ENCODE measurements at regions not wholly inside any gene's neighbourhood (a gene's known extent, or its start where the extent isn't known, plus 50 kb on each side); places are given as distances from the start of the nearest gene placed in this dataset.

GRCh38 chr7:96503597-96503996 is 181.7 kb upstream of the SLC25A13 start:
- POLR2A ChIA-PET = no interaction called here
- no peak for TF ChIP-seq REST (IDR thresholded peaks at IDR 0.05; ENCODE audit: insufficient read depth in 1 of 2, low read depth in 2 of 2, low read length in 1 of 2)
- no peak for TF ChIP-seq SIN3A (IDR thresholded peaks at IDR 0.05; ENCODE audit: borderline replicate concordance, insufficient read depth, low read depth, low read length)
- TF ChIP-seq POLR2AphosphoS5 (IDR thresholded peaks at IDR 0.05; ENCODE audit: low read depth, low read length) = no peak
- no peak for TF ChIP-seq CTCF (IDR thresholded peaks at IDR 0.05)
- TF ChIP-seq TCF7L2 (IDR thresholded peaks at IDR 0.05; ENCODE audit: low read depth, low read length) = no peak
- H3K4me3 ChIP-seq (ENCODE audit: low read depth in 2 of 2, low read length in 2 of 2) = no peak overlapping the region
- CTCF ChIA-PET = no interaction called here
- intact Hi-C loops (cut with micrococcal nuclease; ENCODE audit: unreplicated experiment) (no loop called here), in situ Hi-C loops (cut with HindIII; ENCODE audit: low pct_unique_long_range_greater_than_20kb, low sequenced_read_pairs) (no loop called here)
- ATAC-seq (no peak), DNase-seq (ENCODE audit: low read depth, low spot score) (no peak)
- no peaks in the 10 kb centered on the region for H3K36me3 ChIP-seq (ENCODE audit: control insufficient read depth, insufficient read depth, low read length)
- H3K9me3 ChIP-seq (ENCODE audit: control insufficient read depth, insufficient read depth, low read depth, low read length) = no peaks in the 10 kb centered on the region
- H3K4me1 ChIP-seq (ENCODE audit: control insufficient read depth, insufficient read depth, low read length) = no peaks in the 10 kb centered on the region
- no peaks in the 10 kb centered on the region for H3K27me3 ChIP-seq (ENCODE audit: control insufficient read depth, insufficient read depth, low read length)
- H3K27ac ChIP-seq (ENCODE audit: low read length) = no peak overlapping the region
- BruUV-seq (replicated peaks) = no TSS peak

- BruUV-seq (replicated peaks) = no TSS peak
- intact Hi-C loops (cut with micrococcal nuclease; ENCODE audit: unreplicated experiment) (no loop called here), in situ Hi-C loops (cut with HindIII; ENCODE audit: low pct_unique_long_range_greater_than_20kb, low sequenced_read_pairs) (no loop called here)
- H3K4me1 ChIP-seq (ENCODE audit: control insufficient read depth, insufficient read depth, low read length) = no peaks in the 10 kb centered on the region
- no peaks in the 10 kb centered on the region for H3K36me3 ChIP-seq (ENCODE audit: control insufficient read depth, insufficient read depth, low read length)
- no peak for TF ChIP-seq POLR2AphosphoS5 (IDR thresholded peaks at IDR 0.05; ENCODE audit: low read depth, low read length)
- TF ChIP-seq CTCF (IDR thresholded peaks at IDR 0.05) = no peak
- no peak for TF ChIP-seq SIN3A (IDR thresholded peaks at IDR 0.05; ENCODE audit: borderline replicate concordance, insufficient read depth, low read depth, low read length)
- no peak for TF ChIP-seq REST (IDR thresholded peaks at IDR 0.05; ENCODE audit: insufficient read depth in 1 of 2, low read depth in 2 of 2, low read length in 1 of 2)
- TF ChIP-seq TCF7L2 (IDR thresholded peaks at IDR 0.05; ENCODE audit: low read depth, low read length) = no peak
- ChIA-PET CTCF (no interaction called here), POLR2A (no interaction called here)
- no peak overlapping the region for H3K4me3 ChIP-seq (ENCODE audit: low read depth in 2 of 2, low read length in 2 of 2)
- no peak overlapping the region for H3K27ac ChIP-seq (ENCODE audit: low read length)
- H3K27me3 ChIP-seq (ENCODE audit: control insufficient read depth, insufficient read depth, low read length) = no peaks in the 10 kb centered on the region
- ATAC-seq (no peak), DNase-seq (ENCODE audit: low read depth, low spot score) (no peak)
- no peaks in the 10 kb centered on the region for H3K9me3 ChIP-seq (ENCODE audit: control insufficient read depth, insufficient read depth, low read depth, low read length)
Measured at GRCh38 chr7:96501318-96501717, 179.4 kb upstream of the SLC25A13 start.
